ENCODE measurements at regions not wholly inside any gene's neighbourhood (a gene's known extent, or its start where the extent isn't known, plus 50 kb on each side); places are given as distances from the start of the nearest gene placed in this dataset.

GRCh38 chr15:35320158-35320780, 225.7 kb downstream of the DPH6 start:
- no peaks in the 10 kb centered on the region for H3K9me2 ChIP-seq (replicated peaks; ENCODE audit: insufficient read depth, low read length)
- H3K4me3 ChIP-seq (ENCODE audit: insufficient read depth, low read length, poor library complexity, severe bottlenecking), result no peak overlapping the region
- H4K20me1 ChIP-seq (ENCODE audit: low read depth, low read length), result no peaks in the 10 kb centered on the region
- no peak overlapping the region for H3K4me2 ChIP-seq (ENCODE audit: low read depth, low read length, poor library complexity, severe bottlenecking)
- H3K36me3 ChIP-seq (ENCODE audit: low read length), result no peaks in the 10 kb centered on the region
- no peaks in the 10 kb centered on the region for H3K9me3 ChIP-seq (ENCODE audit: insufficient read depth, low read length)
- H3K27ac ChIP-seq (ENCODE audit: low read depth, low read length), result no peak overlapping the region
- no peak overlapping the region for H2AFZ ChIP-seq (ENCODE audit: low read depth, low read length, severe bottlenecking)
- no peaks in the 10 kb centered on the region for H3K27me3 ChIP-seq (ENCODE audit: low read length)
- no peak overlapping the region for H3K9ac ChIP-seq (ENCODE audit: low read length)
- H3F3A ChIP-seq (ENCODE audit: insufficient read depth), result no peaks in the 10 kb centered on the region
- H3K79me2 ChIP-seq (ENCODE audit: insufficient read depth, low read length), result no peaks in the 10 kb centered on the region
- TF ChIP-seq EZH2phosphoT487 (conservative IDR thresholded peaks at IDR 0.05; ENCODE audit: low read length) (no peak), CTCF (IDR thresholded peaks at IDR 0.05; ENCODE audit: insufficient read depth, low read length, poor library complexity, severe bottlenecking) (no peak)

DNA sequence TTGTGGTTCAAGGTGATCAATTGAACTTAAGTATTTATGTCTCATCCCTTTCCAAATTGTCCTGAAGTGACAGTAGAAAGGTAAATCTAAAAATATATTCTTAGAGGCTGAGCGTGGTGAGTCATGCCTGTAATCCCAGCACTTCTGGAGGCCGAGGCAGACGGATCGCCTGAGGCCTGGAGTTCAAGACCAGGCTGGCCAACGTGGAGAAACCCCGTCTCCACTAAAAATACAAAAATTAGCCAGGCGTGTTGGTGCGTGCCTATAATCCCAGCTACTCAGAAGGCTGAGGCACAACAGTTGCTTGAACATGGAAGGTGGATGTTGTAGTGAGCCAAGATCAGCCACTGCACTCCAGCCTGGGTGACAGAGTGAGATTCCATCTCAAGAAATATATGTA, 226.6 kb downstream of the DPH6 start:
- no peaks in the 10 kb centered on the region for H4K20me1 ChIP-seq (ENCODE audit: low read depth, low read length)
- no peak overlapping the region for H2AFZ ChIP-seq (ENCODE audit: low read depth, low read length, severe bottlenecking)
- no peaks in the 10 kb centered on the region for H3K9me2 ChIP-seq (replicated peaks; ENCODE audit: insufficient read depth, low read length)
- H3K79me2 ChIP-seq (ENCODE audit: insufficient read depth, low read length), result no peaks in the 10 kb centered on the region
- H3K36me3 ChIP-seq (ENCODE audit: low read length), result no peaks in the 10 kb centered on the region
- no peak overlapping the region for H3K4me2 ChIP-seq (ENCODE audit: low read depth, low read length, poor library complexity, severe bottlenecking)
- no peak overlapping the region for H3K4me3 ChIP-seq (ENCODE audit: insufficient read depth, low read length, poor library complexity, severe bottlenecking)
- H3F3A ChIP-seq (ENCODE audit: insufficient read depth), result no peaks in the 10 kb centered on the region
- H3K27me3 ChIP-seq (ENCODE audit: low read length), result no peaks in the 10 kb centered on the region
- H3K27ac ChIP-seq (ENCODE audit: low read depth, low read length), result no peak overlapping the region
- no peak overlapping the region for H3K9ac ChIP-seq (ENCODE audit: low read length)
- no peaks in the 10 kb centered on the region for H3K9me3 ChIP-seq (ENCODE audit: insufficient read depth, low read length)
- no peak for TF ChIP-seq CTCF (IDR thresholded peaks at IDR 0.05; ENCODE audit: insufficient read depth, low read length, poor library complexity, severe bottlenecking)
- no peak for TF ChIP-seq EZH2phosphoT487 (conservative IDR thresholded peaks at IDR 0.05; ENCODE audit: low read length)

GRCh38 chr15:35317217-35317616, 228.7 kb downstream of the DPH6 start:
- Histone ChIP-seq H3K9me3 (ENCODE audit: insufficient read depth, low read length) (no peaks in the 10 kb centered on the region), H3K9ac (ENCODE audit: low read length) (no peak overlapping the region), H3K9me2 (replicated peaks; ENCODE audit: insufficient read depth, low read length) (no peaks in the 10 kb centered on the region), H3K27me3 (ENCODE audit: low read length) (no peaks in the 10 kb centered on the region), H2AFZ (ENCODE audit: low read depth, low read length, severe bottlenecking) (no peak overlapping the region), H3K4me2 (ENCODE audit: low read depth, low read length, poor library complexity, severe bottlenecking) (no peak overlapping the region), H3F3A (ENCODE audit: insufficient read depth) (no peaks in the 10 kb centered on the region), H3K27ac (ENCODE audit: low read depth, low read length) (no peak overlapping the region), H3K79me2 (ENCODE audit: insufficient read depth, low read length) (no peaks in the 10 kb centered on the region), H3K4me3 (ENCODE audit: insufficient read depth, low read length, poor library complexity, severe bottlenecking) (no peak overlapping the region), H4K20me1 (ENCODE audit: low read depth, low read length) (no peaks in the 10 kb centered on the region), H3K36me3 (ENCODE audit: low read length) (no peaks in the 10 kb centered on the region)
- TF ChIP-seq EZH2phosphoT487 (conservative IDR thresholded peaks at IDR 0.05; ENCODE audit: low read length), result no peak
- TF ChIP-seq CTCF (IDR thresholded peaks at IDR 0.05; ENCODE audit: insufficient read depth, low read length, poor library complexity, severe bottlenecking), result no peak

Data from SU-DHL-6 (cell line).